K562 (cell line): ENCODE measurements at regions not wholly inside any gene's neighbourhood (a gene's known extent, or its start where the extent isn't known, plus 50 kb on each side); places are given as distances from the start of the nearest gene placed in this dataset.

Source experiments
- ATAC-seq: fragments of 200-7000 bp; cut with Tn5 transposase; 3 replicates; pipeline ENCODE4 v1.9.1; 2020; ENCODE audit warnings: moderate library complexity
- BruUV-seq: library from RNA; stranded (reverse); fragments of 400-500 nt; replicated peaks from 2 replicates; lab custom pipeline; 2021; lab: Mats Ljungman, UMichigan
- CTCF ChIA-PET: fragments of 300-600 bp; formaldehyde crosslinking; extraction: SDS; loops from one replicate; lab custom pipeline; 2021; ENCODE audit warnings: low intra/inter-chr PET ratio; lab: Yijun Ruan, JAX
- POLR2A ChIA-PET: fragments of 300-600, 350-650 bp; sonication (Branson Sonifier 250); formaldehyde crosslinking; extraction: SDS; loops from one replicate; lab custom pipeline; 2021; ENCODE audit warnings: antibody characterized with exemption, inconsistent platforms; lab: Yijun Ruan, JAX
- DNase-seq, 4 experiments: peaks; one replicate each; pipeline versions ENCODE4 v3.0.0 to v3.0.0-alpha.2; 2011 to 2018; ENCODE audit warnings: low spot score in 3 of 4, mixed read lengths in 3 of 4; ENCODE audit errors: extremely low read depth in 1 of 4
- FAIRE-seq: peaks from 2 replicates; lab custom pipeline; 2011; peaks lifted over from hg19 to GRCh38; lab: Jason Lieb, UNC
- H2AFZ ChIP-seq: 2 replicates; pipeline ENCODE4 v1.6.0; 2011; ENCODE audit warnings: low read depth, low read length, control low read depth, inconsistent platforms
- H3K27ac ChIP-seq: fragments of 200-600 bp; 3 replicates; pipeline ENCODE4 v1.8.0; 2011; ENCODE audit warnings: low read depth, mild to moderate bottlenecking, control low read depth, inconsistent platforms, low read length, moderate library complexity, mixed read lengths; ENCODE audit errors: extremely low read depth
- H3K27me3 ChIP-seq, 2 experiments: fragments of 300-600 bp in 1 of 2; 2 replicates in 1 of 2; 3 replicates in 1 of 2; pipeline versions ENCODE4 v1.6.0 to v1.8.0; 2011; ENCODE audit warnings: inconsistent platforms in 2 of 2, low read length in 2 of 2, mild to moderate bottlenecking in 1 of 2, mixed read lengths in 1 of 2, moderate library complexity in 1 of 2; ENCODE audit not compliant: control insufficient read depth in 2 of 2, insufficient read depth in 2 of 2
- H3K36me3 ChIP-seq: fragments of 300-600 bp; 3 replicates; pipeline ENCODE4 v1.8.0; 2011; ENCODE audit warnings: mild to moderate bottlenecking, low read length, inconsistent platforms; ENCODE audit not compliant: control insufficient read depth, insufficient read depth
- H3K4me1 ChIP-seq, 2 experiments: fragments of 200-600 bp in 1 of 2; replicated peaks in 1 of 2; 2 replicates in 1 of 2; 3 replicates in 1 of 2; pipeline versions ENCODE4 v1.5.1 to v1.8.0; 2011; ENCODE audit warnings: inconsistent platforms in 2 of 2, low read length in 2 of 2, mild to moderate bottlenecking in 1 of 2, mixed read lengths in 1 of 2, moderate library complexity in 1 of 2; ENCODE audit not compliant: control insufficient read depth in 2 of 2, insufficient read depth in 2 of 2
- H3K4me2 ChIP-seq: 2 replicates; pipeline ENCODE4 v1.6.1; 2011; ENCODE audit warnings: low read length, control low read depth, inconsistent platforms, mixed read lengths; ENCODE audit not compliant: insufficient read depth
- H3K4me3 ChIP-seq: fragments of 200-600 bp; sonication (generic), shearing (Covaris generic); 2 replicates; pipeline ENCODE4 v1.5.1; 2016; ENCODE audit warnings: control low read depth, inconsistent platforms
- H3K79me2 ChIP-seq: fragments of 200-600 bp; 3 replicates; pipeline ENCODE4 v1.8.0; 2011; ENCODE audit warnings: low read length, inconsistent platforms; ENCODE audit not compliant: control insufficient read depth, insufficient read depth
- H3K9ac ChIP-seq, 2 experiments: 2 replicates each; pipeline versions ENCODE4 v1.6.0 to v1.6.1; 2011; ENCODE audit warnings: low read depth in 2 of 2, low read length in 2 of 2, control low read depth in 1 of 2, inconsistent platforms in 1 of 2, mild to moderate bottlenecking in 1 of 2, mixed read lengths in 1 of 2; ENCODE audit not compliant: insufficient read depth in 1 of 2
- H3K9me1 ChIP-seq: one replicate; pipeline ENCODE4 v1.6.0; 2011; ENCODE audit warnings: inconsistent platforms, mild to moderate bottlenecking, low read length, moderate library complexity; ENCODE audit not compliant: control insufficient read depth, insufficient read depth
- H3K9me3 ChIP-seq: replicated peaks from 2 replicates; pipeline ENCODE4 v1.5.1; 2011; ENCODE audit warnings: low read depth, low read length, inconsistent platforms; ENCODE audit not compliant: control insufficient read depth, insufficient read depth
- H4K20me1 ChIP-seq: replicated peaks from 2 replicates; pipeline ENCODE4 v1.6.1; 2011; ENCODE audit warnings: low read length, inconsistent platforms, mixed read lengths; ENCODE audit not compliant: control insufficient read depth, insufficient read depth
- ARID1B ChIP-seq: fragments of 450-650 bp; IDR thresholded peaks from 2 replicates; pipeline ENCODE4 v1.6.1; 2016; ENCODE audit warnings: antibody characterized with exemption, mild to moderate bottlenecking, inconsistent platforms
- CGGBP1 ChIP-seq: fragments of 250-450 bp; sonication (Bioruptor Pico); IDR thresholded peaks from 2 replicates; pipeline ENCODE4 v1.9.0; 2021; ENCODE audit warnings: mild to moderate bottlenecking
- E2F5 ChIP-seq: sonication (generic); formaldehyde crosslinking; IDR thresholded peaks from 2 replicates; pipeline ENCODE4 v1.8.0; 2022; ENCODE audit warnings: mild to moderate bottlenecking, missing genetic modification reagents
- HDAC1 ChIP-seq, 2 experiments: fragments of 450-650 bp; IDR thresholded peaks; 2 replicates each; pipeline ENCODE4 v1.6.1; 2016 to 2017; ENCODE audit warnings: inconsistent platforms in 1 of 2, mild to moderate bottlenecking in 1 of 2, moderate library complexity in 1 of 2
- MCM7 ChIP-seq, 2 experiments: fragments of 450-650 bp; IDR thresholded peaks; 2 replicates each; pipeline ENCODE4 v1.6.1; 2016 to 2018
- MXI1 ChIP-seq: IDR thresholded peaks from 2 replicates; pipeline ENCODE4 v1.6.1; 2011; ENCODE audit warnings: low read depth, mild to moderate bottlenecking, improper control_type of control experiment, low read length
- PTRF ChIP-seq: fragments of 450-650 bp; IDR thresholded peaks from 2 replicates; pipeline ENCODE4 v1.6.1; 2016; ENCODE audit warnings: mild to moderate bottlenecking, missing genetic modification characterization, missing compliant biosample characterization
- RBM25 ChIP-seq: fragments of 200-400 bp; formaldehyde crosslinking; IDR thresholded peaks from 2 replicates; pipeline ENCODE4 v1.6.1; 2018; ENCODE audit warnings: low read length, low read depth, moderate library complexity; ENCODE audit not compliant: severe bottlenecking
- TOE1 ChIP-seq, 2 experiments: fragments of 450-650 bp in 1 of 2; sonication (generic) in 1 of 2; formaldehyde crosslinking in 1 of 2; IDR thresholded peaks; 2 replicates each; pipeline versions ENCODE4 v1.7.1 to v1.8.0; 2016 to 2022; ENCODE audit warnings: borderline replicate concordance in 2 of 2, mild to moderate bottlenecking in 2 of 2, antibody characterized with exemption in 1 of 2, inconsistent platforms in 1 of 2, low read depth in 1 of 2, missing genetic modification reagents in 1 of 2, moderate library complexity in 1 of 2
- ZBTB40 ChIP-seq, 2 experiments: fragments of 450-650 bp in 1 of 2; sonication (generic) in 1 of 2; formaldehyde crosslinking in 1 of 2; IDR thresholded peaks; 2 replicates each; pipeline versions ENCODE4 v1.7.1 to v1.9.0; 2016 to 2022; ENCODE audit warnings: inconsistent platforms in 1 of 2, mild to moderate bottlenecking in 1 of 2, missing genetic modification reagents in 1 of 2
- ZFP30 ChIP-seq: fragments of 250-450 bp; sonication (Bioruptor Pico); IDR thresholded peaks from 2 replicates; pipeline ENCODE4 v1.8.0; 2022; ENCODE audit warnings: moderate library complexity, mild to moderate bottlenecking, inconsistent platforms, borderline replicate concordance
- ZNF134 ChIP-seq: fragments of 250-450 bp; sonication (Bioruptor Pico); conservative IDR thresholded peaks from 2 replicates; pipeline ENCODE4 v1.4.0; 2020
- WGBS: fragments of 100-300 bp; shearing (Covaris generic); methylation state at CpG from one replicate; pipeline ENCODE4 v1.1.6; 2016; ENCODE audit warnings: low coverage, mixed read lengths; ENCODE audit not compliant: insufficient coverage; ENCODE audit errors: missing lambda C conversion rate; 5-methylcytosine and 5-hydroxymethylcytosine counted together
- in situ Hi-C: fragments of 300-500 bp; cut with MboI; formaldehyde crosslinking; loops from 4 replicates; pipeline ENCODE4 v1.15.0; 2018; ENCODE audit warnings: inconsistent platforms, mixed read lengths
- intact Hi-C: fragments of 100-400 bp; cut with micrococcal nuclease; formaldehyde crosslinking; loops from 2 replicates; pipeline ENCODE4 v1.14.2; 2022

GRCh38 chr17:13398091-13398490, 203.6 kb downstream of the HS3ST3A1 start:
- H3K4me3 ChIP-seq = no peak overlapping the region
- in situ Hi-C loops = no loop called here
- FAIRE-seq = no peak
- TF ChIP-seq PTRF (tag) = no peak
- TF ChIP-seq ZBTB40 (IDR thresholded peaks at IDR 0.05) = no peak
- TF ChIP-seq ZBTB40 (CRISPR knock-in tag; IDR thresholded peaks at IDR 0.05) = no peak
- TF ChIP-seq ZNF134 (CRISPR knock-in tag) = no peak
- no peak for TF ChIP-seq RBM25
- no peak for TF ChIP-seq ZFP30 (CRISPR knock-in tag)
- TF ChIP-seq ARID1B = no peak
- no peak for TF ChIP-seq MCM7 (IDR thresholded peaks at IDR 0.05)
- no peak for TF ChIP-seq E2F5 (CRISPR knock-in tag)
- no peak for TF ChIP-seq TOE1 (IDR thresholded peaks at IDR 0.05; ENCODE audit: borderline replicate concordance)
- no peak for TF ChIP-seq TOE1 (CRISPR knock-in tag; IDR thresholded peaks at IDR 0.05; ENCODE audit: borderline replicate concordance, low read depth)
- no peak for TF ChIP-seq MXI1
- no peak for TF ChIP-seq HDAC1 (IDR thresholded peaks at IDR 0.05)
- no peak for TF ChIP-seq CGGBP1 (CRISPR knock-in tag)

More at GRCh38 chr17:13398091-13398490, 203.6 kb downstream of the HS3ST3A1 start:
- no peaks in the 10 kb centered on the region; a peak in 1 of 5 replicates for H3K4me1 ChIP-seq
- no peak for ATAC-seq
- no TSS peak for BruUV-seq
- WGBS = 14% methylated on average over 1 of the region's 1 CpG
- intact Hi-C loops = no loop called here
- no peak overlapping the region for H3K27ac ChIP-seq
- H3K4me2 ChIP-seq = no peak overlapping the region
- H4K20me1 ChIP-seq = no peaks in the 10 kb centered on the region
- H2AFZ ChIP-seq = no peak overlapping the region
- H3K79me2 ChIP-seq = no peaks in the 10 kb centered on the region
- no peaks in the 10 kb centered on the region for H3K9me1 ChIP-seq
- ChIA-PET CTCF (no interaction called here), POLR2A (no interaction called here)
- no peaks in the 10 kb centered on the region for H3K9me3 ChIP-seq
- no peak for DNase-seq
- H3K9ac ChIP-seq = no peak overlapping the region
- H3K27me3 ChIP-seq = no peaks in the 10 kb centered on the region
- no peaks in the 10 kb centered on the region for H3K36me3 ChIP-seq
